IMR-90 (cell line): ENCODE measurements at regions not wholly inside any gene's neighbourhood (a gene's known extent, or its start where the extent isn't known, plus 50 kb on each side); places are given as distances from the start of the nearest gene placed in this dataset.

Source experiments
- ATAC-seq: fragments of 200-7000 bp; cut with Tn5 transposase; 2 replicates; pipeline ENCODE4 v1.9.1; 2020; ENCODE audit warnings: low read depth, mild to moderate bottlenecking, moderate library complexity
- BruUV-seq: library from RNA; stranded (reverse); fragments of 400-500 nt; replicated peaks from 2 replicates; lab custom pipeline; 2021; lab: Mats Ljungman, UMichigan
- CTCF ChIA-PET: fragments of 300-600 bp; formaldehyde crosslinking; extraction: SDS; loops from one replicate; lab custom pipeline; 2021; ENCODE audit warnings: antibody characterized with exemption; lab: Yijun Ruan, JAX
- POLR2A ChIA-PET: fragments of 300-600 bp; sonication (Branson Sonifier 250); formaldehyde crosslinking; loops from one replicate; lab custom pipeline; 2022; ENCODE audit warnings: antibody characterized with exemption; ENCODE audit not compliant: unreplicated experiment; lab: Charles Lee
- DNase-seq: peaks from one replicate; pipeline ENCODE4 v3.0.0; 2013
- H2AFZ ChIP-seq: replicated peaks from 2 replicates; pipeline ENCODE3; 2013; ENCODE audit warnings: low read length, mild to moderate bottlenecking; ENCODE audit not compliant: poor library complexity
- H2AK5ac ChIP-seq: 2 replicates; pipeline ENCODE4 v1.6.1; 2013; ENCODE audit warnings: low read depth, low read length, inconsistent platforms
- H2AK9ac ChIP-seq: replicated peaks from 2 replicates; pipeline ENCODE3; 2013; ENCODE audit warnings: mild to moderate bottlenecking, low read depth, low read length, moderate library complexity; ENCODE audit not compliant: poor library complexity
- H2BK120ac ChIP-seq: 2 replicates; pipeline ENCODE4 v1.6.1; 2013; ENCODE audit warnings: low read depth, low read length, inconsistent platforms
- H2BK15ac ChIP-seq: 3 replicates; pipeline ENCODE4 v1.6.1; 2013; ENCODE audit warnings: low read depth, low read length, inconsistent platforms
- H2BK20ac ChIP-seq: 2 replicates; pipeline ENCODE4 v1.6.1; 2013; ENCODE audit warnings: low read depth, mild to moderate bottlenecking, inconsistent platforms, low read length, moderate library complexity
- H2BK5ac ChIP-seq: 2 replicates; pipeline ENCODE4 v1.6.1; 2013; ENCODE audit warnings: mild to moderate bottlenecking, low read depth, low read length, inconsistent platforms; ENCODE audit not compliant: poor library complexity, severe bottlenecking
- H3K14ac ChIP-seq: replicated peaks from 2 replicates; pipeline ENCODE4 v1.6.1; 2013; ENCODE audit warnings: low read depth, low read length, inconsistent platforms
- H3K18ac ChIP-seq: 2 replicates; pipeline ENCODE4 v1.6.1; 2013; ENCODE audit warnings: low read depth, low read length, control low read depth
- H3K23ac ChIP-seq: 2 replicates; pipeline ENCODE4 v1.6.1; 2013; ENCODE audit warnings: low read depth, low read length, inconsistent platforms
- H3K27ac ChIP-seq: 2 replicates; pipeline ENCODE4 v1.5.1; 2013; ENCODE audit warnings: mild to moderate bottlenecking, control low read depth, low read length; ENCODE audit not compliant: insufficient read depth
- H3K27me3 ChIP-seq: 2 replicates; pipeline ENCODE4 v1.6.1; 2013; ENCODE audit warnings: low read length; ENCODE audit not compliant: control insufficient read depth, insufficient read depth
- H3K36me3 ChIP-seq: 2 replicates; pipeline ENCODE4 v1.6.1; 2013; ENCODE audit warnings: low read length, mixed read lengths; ENCODE audit not compliant: control insufficient read depth, insufficient read depth
- H3K4ac ChIP-seq: 2 replicates; pipeline ENCODE4 v1.6.1; 2013; ENCODE audit warnings: low read depth, low read length, inconsistent platforms
- H3K4me1 ChIP-seq: 2 replicates; pipeline ENCODE4 v1.6.1; 2013; ENCODE audit warnings: low read length, mixed read lengths; ENCODE audit not compliant: control insufficient read depth, insufficient read depth
- H3K4me2 ChIP-seq: 2 replicates; pipeline ENCODE4 v1.6.1; 2013; ENCODE audit warnings: low read depth, mild to moderate bottlenecking, control low read depth, low read length, moderate library complexity
- H3K4me3 ChIP-seq: 2 replicates; pipeline ENCODE4 v1.5.1; 2013; ENCODE audit warnings: low read depth, mild to moderate bottlenecking, control low read depth, low read length, moderate library complexity; ENCODE audit not compliant: insufficient read depth
- H3K56ac ChIP-seq: 2 replicates; pipeline ENCODE4 v1.6.1; 2013; ENCODE audit warnings: low read length, inconsistent platforms; ENCODE audit not compliant: insufficient read depth; ENCODE audit errors: extremely low read depth
- H3K79me1 ChIP-seq, 2 experiments: 2 replicates each; pipeline ENCODE4 v1.6.1; 2013; ENCODE audit warnings: low read length in 2 of 2, inconsistent platforms in 1 of 2, low read depth in 1 of 2
- H3K9ac ChIP-seq: 2 replicates; pipeline ENCODE4 v1.6.1; 2013; ENCODE audit warnings: low read depth, low read length, control low read depth
- H3K9me1 ChIP-seq: 2 replicates; pipeline ENCODE4 v1.6.1; 2013; ENCODE audit warnings: low read length, inconsistent platforms; ENCODE audit not compliant: insufficient read depth
- H3K9me3 ChIP-seq: 2 replicates; pipeline ENCODE4 v1.6.1; 2013; ENCODE audit warnings: low read length; ENCODE audit not compliant: control insufficient read depth, insufficient read depth
- H4K20me1 ChIP-seq: 2 replicates; pipeline ENCODE4 v1.6.1; 2013; ENCODE audit warnings: low read length, inconsistent platforms; ENCODE audit not compliant: insufficient read depth
- H4K5ac ChIP-seq: 2 replicates; pipeline ENCODE4 v1.6.1; 2013; ENCODE audit warnings: mild to moderate bottlenecking, low read depth, low read length, control low read depth
- H4K8ac ChIP-seq, 2 experiments: 2 replicates each; pipeline ENCODE4 v1.6.1; 2013; ENCODE audit warnings: low read depth in 2 of 2, low read length in 2 of 2, control low read depth in 1 of 2, inconsistent platforms in 1 of 2
- H4K91ac ChIP-seq: 2 replicates; pipeline ENCODE4 v1.6.1; 2013; ENCODE audit warnings: low read depth, low read length, inconsistent platforms; ENCODE audit not compliant: insufficient read depth
- CEBPB ChIP-seq: IDR thresholded peaks from 2 replicates; pipeline ENCODE4 v1.6.1; 2012; ENCODE audit warnings: low read depth, low read length, improper control_type of control experiment
- NFE2L2 ChIP-seq: fragments of 150-350 bp; IDR thresholded peaks from 2 replicates; pipeline ENCODE4 v1.6.1; 2016; ENCODE audit warnings: low read depth, mild to moderate bottlenecking, low read length
- WGBS, 2 experiments: methylation state at CpG; one replicate each; pipeline versions ENCODE4 v1.1.5 to v1.1.7; 2013; ENCODE audit warnings: missing lambda C conversion rate in 2 of 2; ENCODE audit not compliant: insufficient read length in 1 of 2; ENCODE audit errors: extremely low coverage in 2 of 2; 5-methylcytosine and 5-hydroxymethylcytosine counted together
- dilution Hi-C: fragments of 300-500 bp; cut with HindIII; formaldehyde crosslinking; loops from one replicate; pipeline ENCODE4 v1.14.3; 2018; ENCODE audit warnings: low sequenced_read_pairs; ENCODE audit not compliant: unreplicated experiment
- in situ Hi-C: fragments of 300-500 bp; cut with MboI; formaldehyde crosslinking; loops from 3 replicates; pipeline ENCODE4 v1.14.3; 2019; ENCODE audit warnings: low sequenced_read_pairs, inconsistent platforms, mixed read lengths
- intact Hi-C: fragments of 100-400 bp; cut with micrococcal nuclease; formaldehyde crosslinking; loops from 2 replicates; pipeline ENCODE4 v1.10.0; 2022
- TF ChIP-seq, protein P1 (sequence below): fragments of 150-350 bp; IDR thresholded peaks from 2 replicates; pipeline ENCODE4 v1.6.1; 2016; ENCODE audit warnings: low read depth, mild to moderate bottlenecking, low read length, moderate library complexity, borderline replicate concordance

DNA sequence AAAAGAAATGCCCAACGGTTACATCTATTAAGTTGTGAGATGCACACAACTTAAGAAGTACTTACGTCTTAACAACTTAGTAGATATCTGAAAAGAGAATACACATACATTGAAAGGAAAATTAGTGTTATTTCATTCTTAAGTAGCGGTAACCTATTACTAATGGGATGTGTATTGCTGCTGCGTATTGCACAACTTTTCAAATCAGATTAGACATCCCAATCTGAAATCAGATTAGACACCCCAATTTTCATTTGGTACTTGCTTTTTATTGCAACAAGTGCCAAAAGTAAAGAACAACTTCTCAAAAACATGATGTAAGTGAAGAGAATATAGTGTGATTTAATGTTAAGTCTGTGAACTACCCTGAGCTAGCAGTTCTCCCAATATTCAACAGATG is 155.5 kb downstream of the DSC3 start:
- Histone ChIP-seq H3K4ac (no peak overlapping the region), H3K4me3 (no peak overlapping the region), H3K36me3 (no peaks in the 10 kb centered on the region), H3K79me1 (no peaks in the 10 kb centered on the region), H2BK5ac (no peak overlapping the region), H3K9me1 (no peaks in the 10 kb centered on the region), H2AK5ac (no peak overlapping the region), H2BK120ac (no peak overlapping the region), H4K20me1 (no peaks in the 10 kb centered on the region), H3K18ac (no peak overlapping the region), H2AK9ac (no peak overlapping the region), H4K5ac (no peak overlapping the region), H2BK15ac (no peak overlapping the region), H3K56ac (no peak overlapping the region), H3K4me2 (no peak overlapping the region), H4K8ac (no peak overlapping the region), H3K9me3 (peaks cover 5% of the 10 kb centered on the region; the same call in 1 of the 2 replicates), H3K27ac (no peak overlapping the region), H3K23ac (no peak overlapping the region), H3K14ac (no peak overlapping the region), H4K91ac (no peak overlapping the region), H2AFZ (no peak overlapping the region), H2BK20ac (no peak overlapping the region), H3K9ac (no peak overlapping the region), H3K27me3 (no peaks in the 10 kb centered on the region), H3K4me1 (no peaks in the 10 kb centered on the region)
- TF ChIP-seq NFE2L2 (no peak), CEBPB (peak; percentile 53)
- TF ChIP-seq, protein P1, sequence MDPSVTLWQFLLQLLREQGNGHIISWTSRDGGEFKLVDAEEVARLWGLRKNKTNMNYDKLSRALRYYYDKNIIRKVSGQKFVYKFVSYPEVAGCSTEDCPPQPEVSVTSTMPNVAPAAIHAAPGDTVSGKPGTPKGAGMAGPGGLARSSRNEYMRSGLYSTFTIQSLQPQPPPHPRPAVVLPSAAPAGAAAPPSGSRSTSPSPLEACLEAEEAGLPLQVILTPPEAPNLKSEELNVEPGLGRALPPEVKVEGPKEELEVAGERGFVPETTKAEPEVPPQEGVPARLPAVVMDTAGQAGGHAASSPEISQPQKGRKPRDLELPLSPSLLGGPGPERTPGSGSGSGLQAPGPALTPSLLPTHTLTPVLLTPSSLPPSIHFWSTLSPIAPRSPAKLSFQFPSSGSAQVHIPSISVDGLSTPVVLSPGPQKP = no peak
- ATAC-seq (no peak), DNase-seq (no peak)
- BruUV-seq = no TSS peak
- CTCF ChIA-PET = no interaction called here
- in situ Hi-C loops (no loop called here), dilution Hi-C loops (no loop called here), intact Hi-C loops (no loop called here)
- no CpG with 5 or more reads among the region's 4 CpGs for WGBS, 2 experiments
- POLR2A ChIA-PET = no interaction called here
